NCI-H146 treated with DMSO at 0.1 percent for 48 hours (cell line): ENCODE measurements at regions not wholly inside any gene's neighbourhood (a gene's known extent, or its start where the extent isn't known, plus 50 kb on each side); places are given as distances from the start of the nearest gene placed in this dataset.

Experiments
- DNase-seq: peaks from one replicate; lab custom pipeline; 2025; ENCODE audit not compliant: unreplicated experiment; lab: John Stamatoyannopoulos, UW

DNA sequence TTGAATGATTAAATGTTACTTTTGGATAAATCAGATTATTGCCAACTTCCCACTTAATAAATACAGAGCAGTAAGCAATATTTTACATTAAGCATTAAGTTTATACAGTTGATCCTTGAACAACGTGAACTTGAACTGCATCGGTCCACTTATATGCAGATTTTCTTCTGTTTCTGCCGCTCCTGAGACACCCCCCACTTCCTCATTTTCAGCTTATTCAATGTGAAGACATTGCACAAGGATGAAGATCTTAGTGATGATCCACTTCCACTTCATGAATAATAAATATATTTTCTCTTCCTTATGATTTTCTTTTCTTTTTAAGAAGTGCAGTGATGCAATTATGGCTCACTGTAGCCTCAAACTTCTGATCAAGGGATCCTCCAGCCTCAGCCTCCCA is 167.2 kb downstream of the LINC00237 start:
- DNase-seq = no peak

DNA sequence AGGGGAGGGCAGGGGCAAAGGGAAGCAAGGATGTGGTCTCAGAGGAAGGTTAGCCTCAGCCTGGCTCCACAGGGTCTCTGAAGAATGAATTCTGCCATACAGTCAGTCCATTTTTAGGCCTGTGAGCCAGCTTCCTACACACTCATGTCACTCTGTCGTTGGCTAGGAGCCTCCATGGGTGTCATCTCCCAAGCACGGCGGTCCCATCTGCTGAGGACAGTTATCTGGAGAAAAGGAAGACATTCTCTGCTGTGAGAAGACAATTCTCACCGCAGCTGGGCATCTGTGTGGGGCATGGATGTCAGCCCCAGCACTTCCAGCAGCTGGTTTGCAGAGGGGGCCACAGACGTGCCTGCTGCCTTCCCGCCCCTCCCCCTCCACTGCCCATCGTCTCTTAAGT is 167.6 kb downstream of the LINC00237 start:
- no peak for DNase-seq

DNA sequence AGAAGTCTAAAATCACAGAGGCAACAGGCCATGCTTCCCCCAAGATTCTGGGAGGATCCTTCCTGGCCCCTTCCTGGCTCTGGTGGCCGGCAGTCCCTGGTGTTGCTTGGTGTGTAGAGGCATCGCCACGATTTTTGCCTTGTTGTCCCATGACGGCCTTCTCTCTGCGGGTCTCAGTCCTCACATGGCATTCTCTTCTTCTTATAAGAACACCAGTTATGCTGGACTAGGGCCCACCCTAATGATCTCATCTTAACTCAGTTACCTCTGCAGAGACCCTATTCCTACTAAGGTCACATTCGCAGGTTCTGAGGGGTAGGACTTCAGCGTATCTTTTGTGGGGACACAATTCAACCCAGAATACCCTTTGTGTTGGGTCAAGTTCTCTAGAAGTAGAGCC is 168.0 kb downstream of the LINC00237 start:
- no peak for DNase-seq

DNA sequence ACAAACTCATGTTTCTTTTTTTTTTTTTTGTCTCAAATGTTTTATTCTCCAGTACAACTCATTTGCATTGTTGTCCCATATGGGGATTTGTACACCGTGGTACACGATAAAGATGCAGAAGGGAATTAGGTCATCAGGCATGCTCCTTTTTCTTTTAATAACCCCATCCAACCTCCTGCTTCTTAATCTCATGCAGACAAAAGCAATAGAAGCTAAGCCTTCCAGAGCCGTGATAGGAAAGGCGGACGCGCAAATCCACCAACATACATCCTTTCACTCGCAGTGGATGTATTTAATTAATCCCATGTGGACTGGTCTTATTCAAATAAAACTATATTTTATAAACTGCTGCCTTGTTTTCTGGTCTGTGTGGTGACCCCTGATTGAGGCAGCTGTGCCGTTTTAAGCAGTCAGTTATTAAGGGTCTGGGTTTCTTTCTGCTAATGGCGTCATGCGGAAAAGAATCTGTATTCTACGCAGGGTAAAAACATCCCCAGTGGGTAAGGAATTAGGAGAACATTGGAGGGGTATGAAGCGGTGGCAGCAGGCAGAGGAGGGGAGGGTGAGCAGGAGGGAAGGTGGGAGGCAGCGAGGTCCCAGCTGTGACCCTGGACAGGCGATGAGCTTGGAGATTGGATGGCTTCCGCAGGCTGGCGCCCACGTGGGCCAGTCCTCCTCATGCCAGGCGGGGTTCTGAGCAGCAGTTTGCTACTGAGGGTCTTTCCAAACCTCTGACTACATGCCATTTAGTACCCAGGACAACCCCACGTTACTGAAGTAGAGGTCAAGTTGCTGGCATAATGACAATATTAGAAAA is 172.8 kb downstream of the LINC00237 start:
- DNase-seq = no peak

DNA sequence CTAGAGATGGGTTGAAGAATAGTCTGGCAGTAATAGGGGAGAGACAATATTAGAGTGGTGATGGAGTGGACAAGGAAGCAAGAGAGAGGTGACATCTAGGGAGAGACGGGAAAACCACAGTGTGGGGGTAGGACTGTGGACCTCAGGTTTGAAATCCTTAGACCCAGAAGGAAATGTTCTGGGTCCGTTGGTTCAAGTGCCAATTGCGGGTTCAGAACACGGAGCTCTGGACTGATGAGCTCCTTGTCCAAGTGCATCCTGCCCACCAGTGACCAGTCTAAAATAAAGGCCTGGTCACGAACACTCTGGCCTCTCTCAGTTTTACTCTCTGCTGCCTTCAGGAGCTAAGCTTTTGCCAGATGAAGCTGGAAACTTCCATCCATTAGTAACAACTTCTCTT is 174.0 kb downstream of the LINC00237 start:
- DNase-seq = no peak

DNA sequence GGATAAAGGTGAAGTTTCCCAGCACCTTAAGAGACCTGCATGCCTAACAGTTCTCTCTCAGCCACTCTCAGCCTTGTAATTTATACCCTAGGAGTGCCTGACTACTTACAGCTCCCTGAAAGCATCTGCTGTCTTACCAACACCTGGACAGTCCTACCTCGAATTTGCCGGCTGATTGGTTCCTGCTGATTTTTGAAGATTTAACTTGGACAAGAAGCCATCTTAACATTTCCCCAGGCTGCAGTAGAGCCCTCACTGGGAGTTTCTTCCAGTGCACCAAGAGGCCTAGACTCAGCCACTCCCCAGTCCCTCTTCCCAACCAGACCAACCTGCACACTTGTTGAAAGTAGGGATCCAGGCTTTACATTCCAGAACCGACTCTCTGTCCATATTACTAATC is 174.5 kb downstream of the LINC00237 start:
- no peak for DNase-seq

DNA sequence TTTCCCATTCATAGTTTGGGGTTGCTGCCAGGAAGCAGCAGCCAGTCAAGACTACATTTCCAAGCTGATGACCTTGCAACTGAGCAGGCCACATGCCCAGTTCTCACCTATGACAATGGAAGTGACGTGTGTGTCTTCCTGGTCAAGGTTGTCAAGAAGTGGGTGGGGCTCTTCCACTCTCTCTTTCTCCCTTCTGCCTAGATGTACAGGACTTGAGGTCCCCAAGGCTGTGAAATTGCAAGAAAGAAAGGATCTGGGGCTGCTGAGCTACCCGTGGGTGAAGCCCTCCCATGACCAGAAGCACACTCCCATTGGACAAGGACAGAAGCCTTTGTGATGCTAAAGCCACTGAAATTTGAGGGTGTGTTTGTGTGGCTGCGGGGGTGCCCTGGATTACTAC is 175.1 kb downstream of the LINC00237 start:
- no peak for DNase-seq

DNA sequence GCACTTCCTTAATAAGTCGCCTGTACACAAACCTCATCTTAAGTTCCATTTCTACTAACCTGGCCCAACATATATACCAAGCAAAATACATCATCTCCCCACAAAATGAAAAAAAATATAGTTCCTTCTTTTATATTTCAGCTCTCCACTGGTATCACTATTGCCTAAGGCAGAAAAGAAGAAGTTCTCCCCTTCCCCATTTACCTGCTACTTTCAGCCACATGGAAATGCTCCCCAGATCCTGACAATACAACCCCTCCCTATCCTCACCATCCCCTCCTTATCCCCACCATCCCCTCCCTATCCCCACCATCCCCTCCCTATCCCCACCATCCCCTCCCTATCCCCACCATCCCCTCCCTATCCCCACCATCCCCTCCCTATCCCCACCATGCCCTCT is 175.7 kb downstream of the LINC00237 start:
- DNase-seq = no peak

DNA sequence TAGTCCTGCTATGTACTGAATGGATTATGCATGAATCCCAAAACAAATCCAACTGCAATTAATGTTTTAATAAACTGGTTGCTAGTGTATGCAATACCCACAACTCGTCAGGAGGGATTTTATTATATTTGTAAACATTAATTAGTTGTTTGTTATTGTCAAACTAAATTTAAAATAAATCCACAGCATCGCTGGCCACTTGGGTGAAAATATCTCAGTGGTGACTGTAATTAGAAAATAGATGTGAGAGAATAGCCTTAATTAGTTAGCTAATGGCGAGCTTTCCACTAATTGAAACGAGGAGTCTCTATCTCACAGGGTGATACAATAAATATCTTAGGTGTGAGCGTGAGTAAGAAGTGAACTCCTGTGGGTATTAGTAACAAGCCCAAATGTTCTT is 176.8 kb downstream of the LINC00237 start:
- no peak for DNase-seq

DNA sequence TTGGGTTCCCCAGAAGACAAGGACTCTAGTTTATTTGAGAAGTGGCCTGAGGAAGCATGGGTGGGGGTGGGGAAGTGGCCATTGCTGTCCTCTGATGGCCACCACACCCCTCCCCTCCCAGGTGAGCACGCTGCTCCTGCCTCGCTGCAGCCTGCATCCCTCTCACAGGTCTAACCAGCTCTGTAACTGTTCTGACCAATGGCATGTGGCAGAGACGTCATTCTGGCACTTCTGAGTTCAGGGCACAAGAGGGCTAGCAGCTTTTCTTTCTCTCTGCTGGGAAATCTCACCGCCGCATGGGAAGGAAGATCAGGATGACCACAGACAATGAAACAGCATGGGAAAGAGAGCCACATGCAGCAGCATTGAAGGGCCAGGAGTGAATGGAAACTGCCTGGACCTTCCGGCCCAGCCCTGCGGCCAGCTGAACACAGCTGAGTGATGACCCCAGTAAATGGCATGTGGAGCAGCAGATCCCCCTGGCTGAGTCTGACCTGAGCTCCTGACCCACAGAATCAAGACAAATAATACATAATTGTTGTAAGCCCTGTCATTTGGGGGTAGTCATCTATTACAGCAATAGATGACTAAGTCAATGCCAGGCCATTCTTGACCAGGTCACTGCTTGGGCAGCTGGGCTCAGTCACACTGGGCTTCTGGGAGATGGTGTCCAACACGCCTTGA is 179.8 kb downstream of the LINC00237 start:
- peak; percentile 18 for DNase-seq

DNA sequence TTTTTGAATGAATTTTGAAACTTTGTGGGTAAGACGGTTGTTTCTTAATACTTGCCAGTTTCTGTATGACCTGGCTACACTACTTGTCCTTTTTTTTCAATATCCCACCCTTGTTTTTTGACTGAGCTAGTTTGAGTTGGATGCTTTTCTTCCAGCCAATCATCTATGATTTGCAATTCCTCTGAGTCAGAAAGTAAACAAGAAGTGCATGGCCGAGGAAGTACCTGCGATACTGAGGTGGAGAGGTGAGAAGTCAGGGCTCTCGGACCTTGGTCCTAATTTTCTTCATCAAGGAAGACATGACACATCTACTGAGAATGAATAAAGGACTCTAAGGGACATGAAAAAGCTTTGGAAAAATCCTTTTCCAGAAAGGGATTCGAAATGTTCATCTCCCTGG is 185.7 kb downstream of the LINC00237 start:
- DNase-seq = no peak

DNA sequence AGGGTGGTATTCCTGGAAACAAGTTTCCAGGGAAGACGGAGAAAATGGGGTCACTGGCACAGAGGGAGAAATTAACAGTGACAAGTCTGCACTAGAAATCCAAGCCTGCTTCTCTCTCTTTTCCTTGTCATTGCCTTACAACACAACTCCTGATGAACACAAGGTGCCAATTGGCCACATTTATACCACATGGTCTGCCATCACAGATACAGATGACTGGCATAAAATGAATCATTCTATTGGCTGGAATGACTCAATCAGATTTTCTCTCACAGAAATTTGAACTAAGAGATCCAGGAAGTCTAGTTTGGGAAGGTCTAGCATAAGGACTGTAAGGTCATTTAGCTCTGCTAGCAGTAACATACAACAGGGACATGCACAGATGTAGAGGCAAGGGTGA is 190.3 kb downstream of the LINC00237 start:
- no peak for DNase-seq

DNA sequence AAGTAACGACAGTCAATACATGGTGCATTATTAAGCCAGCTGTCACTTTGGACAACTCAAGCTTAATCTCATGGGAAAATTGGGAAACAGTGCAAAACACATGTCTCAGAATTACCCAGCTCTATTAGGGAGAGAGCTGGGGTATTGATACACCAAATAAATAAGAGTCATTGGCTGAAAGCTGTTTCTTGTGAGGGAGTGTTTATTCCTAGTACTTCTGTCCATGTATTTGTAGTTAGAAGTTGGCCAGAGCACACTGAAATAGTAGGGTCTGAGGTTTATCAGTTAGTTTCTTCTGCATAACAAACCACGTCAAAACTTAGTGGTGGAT is 192.0 kb upstream of the RALGAPA2 start:
- DNase-seq = no peak

DNA sequence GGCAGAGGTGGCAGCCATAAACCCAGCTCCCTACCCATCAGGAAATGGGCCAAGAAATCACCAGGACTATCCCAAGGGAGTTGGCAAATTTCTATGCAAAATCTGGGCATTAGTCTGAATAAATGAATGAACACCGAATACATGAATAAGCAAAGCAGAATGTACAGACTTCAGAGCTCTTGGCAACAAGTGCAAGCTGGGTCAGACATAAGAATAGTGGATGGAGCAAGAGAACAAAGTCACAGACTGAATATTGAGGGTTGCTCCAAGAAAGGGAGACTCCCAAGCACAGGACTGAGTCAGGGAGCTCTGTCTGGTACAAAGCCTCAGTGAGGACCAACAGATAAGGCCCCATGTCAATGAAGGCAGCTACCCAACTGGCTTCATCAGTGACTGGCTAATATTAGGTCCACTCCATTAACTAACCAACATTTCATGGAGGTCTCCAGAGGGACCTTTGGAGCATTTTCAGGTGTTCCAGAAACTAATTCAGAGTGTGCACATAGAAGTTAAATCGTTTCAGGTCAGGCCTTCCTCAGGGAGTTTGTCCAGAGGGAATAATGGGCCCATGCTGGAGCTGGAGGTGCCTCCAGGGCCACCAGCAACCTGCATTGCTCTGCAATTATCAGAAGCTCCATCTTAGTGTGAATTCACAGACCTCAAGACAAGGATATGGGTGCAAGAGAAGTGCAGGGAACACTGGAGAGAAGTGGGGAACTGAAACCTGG is 191.5 kb upstream of the RALGAPA2 start:
- DNase-seq = no peak

DNA sequence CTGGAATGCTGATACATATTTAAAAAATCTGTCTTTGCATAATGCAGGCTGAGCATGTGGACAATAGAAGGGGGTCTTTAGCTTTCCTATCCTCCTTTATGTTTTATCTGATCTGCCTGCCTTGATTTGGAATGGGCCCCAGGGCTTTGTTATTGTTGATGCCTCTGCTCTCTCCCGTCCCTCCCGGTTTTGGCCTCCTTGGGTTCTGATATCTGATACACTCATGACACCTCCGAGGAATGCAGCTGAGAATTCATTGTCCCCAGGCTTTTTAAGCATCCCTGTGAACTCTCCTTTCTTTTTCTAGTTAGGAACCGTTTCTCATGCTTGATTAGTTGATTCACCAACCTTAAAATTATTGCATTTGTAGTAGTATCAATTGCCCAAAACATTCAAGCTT is 185.5 kb upstream of the RALGAPA2 start:
- no peak for DNase-seq

DNA sequence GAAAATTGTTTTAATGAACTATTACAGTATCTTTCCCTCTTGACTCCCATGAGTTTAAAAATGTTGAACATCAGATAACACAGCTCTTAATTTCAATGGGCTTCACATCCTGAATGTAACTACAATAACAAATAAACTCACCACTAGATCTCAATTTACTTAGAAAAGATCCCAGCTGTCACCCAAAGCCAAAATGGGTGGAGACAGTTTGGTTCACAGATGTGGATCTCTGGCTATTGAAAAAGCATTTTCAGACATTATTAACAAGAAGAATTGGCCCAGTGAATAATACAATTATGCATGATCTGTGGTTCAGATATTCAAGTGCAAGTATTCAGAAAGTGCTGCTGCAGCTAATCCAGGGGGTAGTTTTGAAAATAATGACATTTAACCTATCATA is 184.7 kb upstream of the RALGAPA2 start:
- DNase-seq = no peak

DNA sequence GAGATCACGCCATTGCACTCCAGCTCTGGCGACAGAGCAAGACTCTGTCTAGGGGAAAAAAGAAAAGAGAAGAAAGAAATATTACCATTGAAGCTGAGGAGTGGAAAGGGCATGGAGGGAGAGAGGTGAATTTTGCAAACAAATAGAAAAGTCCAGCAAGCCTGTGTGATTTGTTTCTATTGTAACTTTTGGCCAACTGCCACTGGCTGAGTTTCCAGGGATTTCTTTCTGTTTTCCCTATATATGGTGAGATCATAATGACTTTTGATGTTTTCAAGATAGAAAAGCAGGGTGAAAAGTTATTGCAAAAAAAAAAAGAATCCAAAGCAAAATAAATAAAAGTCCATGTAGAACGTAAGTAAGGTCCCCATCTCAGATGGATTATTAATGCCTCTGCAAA is 184.2 kb upstream of the RALGAPA2 start:
- no peak for DNase-seq

DNA sequence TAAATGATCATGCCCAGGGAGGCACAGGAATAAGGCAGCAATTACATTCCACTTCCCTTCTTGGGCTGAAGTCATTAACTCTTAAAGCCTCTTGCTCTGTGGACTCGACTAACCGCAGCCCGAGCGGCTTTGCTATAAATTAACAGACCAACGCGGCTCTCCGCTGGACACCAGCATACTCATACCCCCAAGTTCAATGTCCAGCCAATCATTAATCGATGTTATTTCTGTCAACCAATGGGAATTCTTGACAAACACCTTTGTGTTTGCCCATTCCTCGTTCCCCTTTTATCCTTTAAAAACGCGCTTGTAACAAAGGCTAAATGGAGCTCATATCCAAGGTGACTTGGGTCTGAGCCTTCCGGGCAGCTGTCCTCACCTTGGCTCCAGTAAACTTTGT is 183.1 kb upstream of the RALGAPA2 start:
- DNase-seq = no peak

DNA sequence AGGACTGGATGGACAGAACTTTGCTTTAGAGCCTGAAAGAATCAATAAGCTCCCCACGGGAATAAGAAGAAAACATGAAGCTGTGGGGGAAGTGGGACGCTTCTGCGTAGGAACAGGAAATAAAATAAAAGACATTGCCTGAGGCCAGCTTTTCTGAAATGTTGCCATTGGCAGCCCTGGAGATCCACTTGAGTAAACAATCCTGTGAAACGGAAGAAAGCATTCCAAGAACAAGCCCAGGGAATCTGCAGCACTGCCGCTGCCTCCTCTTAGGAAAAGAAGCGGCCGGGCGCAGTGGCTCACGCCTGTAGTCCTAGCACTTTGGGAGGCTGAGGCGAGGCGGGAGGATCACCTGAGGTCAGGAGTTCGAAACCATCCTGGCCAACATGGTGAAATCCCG is 182.3 kb upstream of the RALGAPA2 start:
- peak; percentile 39 for DNase-seq

DNA sequence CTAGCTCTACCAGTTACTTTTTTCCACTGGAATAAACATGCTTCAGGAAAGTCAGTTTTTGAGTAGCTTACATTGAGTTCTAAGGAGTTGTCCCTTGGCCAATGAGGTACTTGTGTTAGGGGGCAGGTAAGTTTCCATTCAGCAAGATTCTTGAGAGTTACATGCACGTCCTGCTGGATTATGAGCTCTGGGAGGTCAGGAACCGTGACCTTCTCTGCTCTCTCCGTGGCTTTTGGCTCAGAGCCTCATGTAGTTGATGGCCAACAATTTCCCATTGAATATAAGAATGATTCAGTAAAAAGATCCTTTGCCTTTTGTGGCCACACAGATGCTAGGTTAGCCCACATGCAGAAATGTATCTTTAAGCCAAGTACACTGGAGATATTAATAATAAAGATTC is 181.8 kb upstream of the RALGAPA2 start:
- DNase-seq = peak; percentile 27

DNA sequence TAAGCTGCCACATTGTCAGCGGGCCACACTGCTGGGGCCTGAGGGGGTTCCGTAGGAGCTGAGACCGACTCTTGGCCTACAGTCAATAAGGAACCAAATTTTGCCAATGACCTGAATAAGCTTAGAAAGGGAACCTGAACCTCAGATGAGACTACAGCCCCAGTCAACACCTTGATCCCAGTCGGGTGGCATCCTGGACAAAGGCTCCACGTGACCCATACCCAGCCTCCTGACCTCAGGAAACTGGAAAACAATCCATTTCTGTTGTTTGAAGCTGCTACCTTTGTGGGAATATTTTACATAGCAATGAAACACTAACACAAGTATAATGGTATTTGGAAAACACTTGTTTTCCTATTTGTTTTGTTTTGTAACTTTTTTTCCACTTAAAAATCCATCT is 179.9 kb upstream of the RALGAPA2 start:
- no peak for DNase-seq

DNA sequence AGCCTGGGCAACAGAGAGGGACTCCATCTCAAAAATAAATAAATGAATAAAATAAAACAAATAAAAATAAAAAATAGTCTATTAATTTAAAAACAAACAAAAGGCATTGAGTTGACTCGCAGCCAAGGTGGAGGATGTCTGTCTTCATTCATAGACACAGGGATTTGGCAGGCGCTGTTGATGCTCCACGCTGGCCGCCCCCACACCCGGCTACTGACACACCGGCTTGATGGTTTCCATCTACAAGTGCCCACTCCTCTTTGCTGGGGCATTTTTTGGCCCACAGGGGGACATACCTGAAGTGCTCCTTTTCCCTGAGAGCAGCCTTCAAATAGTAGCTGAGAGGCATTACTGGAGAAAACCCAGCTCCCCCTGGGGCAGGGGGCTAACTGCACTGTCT is 178.3 kb upstream of the RALGAPA2 start:
- DNase-seq = no peak
